ENCODE measurements at regions not wholly inside any gene's neighbourhood (a gene's known extent, or its start where the extent isn't known, plus 50 kb on each side); places are given as distances from the start of the nearest gene placed in this dataset.

DNA sequence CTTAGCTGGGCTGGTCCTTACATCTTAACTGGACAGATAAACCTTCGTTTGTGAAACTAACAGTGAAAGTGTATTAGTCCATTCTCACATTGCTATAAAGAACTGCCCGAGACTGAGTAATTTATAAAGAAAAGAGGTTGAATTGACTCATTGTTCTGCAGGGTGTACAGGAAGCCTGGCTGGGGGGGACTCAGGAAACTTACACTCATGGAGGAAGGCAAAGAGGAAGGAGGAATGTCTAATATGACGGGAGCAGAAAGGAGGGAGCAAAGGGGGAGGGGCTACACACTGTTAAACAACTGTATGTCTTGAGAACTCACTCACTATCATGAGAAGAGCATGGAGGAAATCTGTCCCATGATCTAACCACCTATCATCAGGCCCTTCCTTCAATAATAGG lies 1566.5 kb upstream of the PCDH7 start:
- intact Hi-C loops (cut with DNase I) = no loop called here
- ATAC-seq (no peak), DNase-seq (no peak)
- no peak overlapping the region for H3K27ac ChIP-seq
- peaks cover 0 to 7% (median 0%) of the 10 kb centered on the region in 12 donors for H3K9me3 ChIP-seq
- H3K36me3 ChIP-seq = no peaks in the 10 kb centered on the region
- 43 to 59% (median 51%) methylated on average over 3 of the region's 3 CpGs for WGBS, 4 donors
- H3K4me1 ChIP-seq = no peaks in the 10 kb centered on the region
- no peak overlapping the region for H3K4me3 ChIP-seq
- no peaks in the 10 kb centered on the region for H3K27me3 ChIP-seq
- TF ChIP-seq CTCF (IDR thresholded peaks at IDR 0.05) = no peak
- TF ChIP-seq POLR2A (IDR thresholded peaks at IDR 0.05) = no peak

DNA sequence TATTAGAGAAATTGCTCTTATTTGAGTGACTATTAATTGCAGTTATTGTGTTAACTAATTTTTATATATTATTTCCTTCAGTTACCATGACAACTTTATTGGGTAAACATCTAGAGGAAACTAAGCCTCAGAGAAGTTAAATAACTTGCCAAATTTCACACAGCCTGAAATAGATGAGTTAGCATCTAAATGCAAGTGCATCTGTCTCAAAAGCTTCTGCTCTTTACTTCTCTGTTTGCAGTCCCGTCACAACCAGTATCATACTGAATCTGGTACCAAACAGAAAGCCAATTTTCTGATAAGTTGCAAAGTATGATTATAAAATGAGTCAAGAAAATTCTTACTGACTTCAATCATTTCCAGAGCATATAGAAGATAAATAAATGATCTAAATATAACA lies 1544.9 kb upstream of the PCDH7 start:
- no peak overlapping the region for H3K27ac ChIP-seq
- peaks cover 0 to 6% (median 0%) of the 10 kb centered on the region in 12 donors for H3K9me3 ChIP-seq
- intact Hi-C loops (cut with DNase I) = no loop called here
- no peaks in the 10 kb centered on the region for H3K4me1 ChIP-seq
- ATAC-seq (no peak), DNase-seq (no peak)
- no peaks in the 10 kb centered on the region for H3K36me3 ChIP-seq
- no peak overlapping the region for H3K4me3 ChIP-seq
- TF ChIP-seq POLR2A (IDR thresholded peaks at IDR 0.05) = no peak
- WGBS, 4 donors = 67 to 85% (median 75%) methylated on average over 1 of the region's 1 CpG
- H3K27me3 ChIP-seq = no peaks in the 10 kb centered on the region

DNA sequence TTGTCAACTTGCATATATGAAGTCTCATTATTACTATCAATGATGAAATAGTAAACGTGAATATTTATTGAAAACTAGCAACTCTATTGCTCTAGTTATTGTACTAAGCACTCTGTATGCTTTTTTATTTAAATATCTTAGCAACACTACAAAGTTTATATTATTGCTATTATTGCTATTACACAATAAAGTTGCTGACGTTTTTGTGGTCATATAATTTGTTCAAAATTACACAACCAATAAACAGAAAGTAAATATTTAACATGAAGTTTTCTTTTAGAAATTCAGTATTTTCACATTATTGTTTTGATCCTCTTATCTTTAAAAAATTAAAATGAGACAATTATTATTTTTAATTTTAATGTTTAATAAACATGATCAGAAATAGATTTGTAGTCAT lies 1521.1 kb upstream of the PCDH7 start:
- Histone ChIP-seq H3K27ac (no peak overlapping the region), H3K36me3 (no peaks in the 10 kb centered on the region), H3K9me3 (peaks cover 0 to 7% (median 0%) of the 10 kb centered on the region in 12 donors), H3K4me1 (no peaks in the 10 kb centered on the region), H3K27me3 (no peaks in the 10 kb centered on the region), H3K4me3 (no peak overlapping the region)
- TF ChIP-seq CTCF (IDR thresholded peaks at IDR 0.05) (no peak), POLR2A (IDR thresholded peaks at IDR 0.05) (no peak)
- no peak for ATAC-seq
- WGBS, 4 donors = 80 to 87% (median 81%) methylated on average over 2 of the region's 2 CpGs
- no peak for DNase-seq
- intact Hi-C loops (cut with DNase I) = no loop called here

GRCh38 chr4:29199485-29199884 lies 1520.7 kb upstream of the PCDH7 start:
- WGBS, 4 donors = 77 to 83% (median 80%) methylated on average over 4 of the region's 4 CpGs
- H3K9me3 ChIP-seq = peaks cover 0 to 7% (median 0%) of the 10 kb centered on the region in 12 donors
- H3K36me3 ChIP-seq = no peaks in the 10 kb centered on the region
- H3K27me3 ChIP-seq = no peaks in the 10 kb centered on the region
- H3K4me3 ChIP-seq = no peak overlapping the region
- TF ChIP-seq POLR2A (IDR thresholded peaks at IDR 0.05) (no peak), CTCF (IDR thresholded peaks at IDR 0.05) (no peak)
- intact Hi-C loops (cut with DNase I) = no loop called here
- no peaks in the 10 kb centered on the region for H3K4me1 ChIP-seq
- H3K27ac ChIP-seq = no peak overlapping the region
- ATAC-seq (no peak), DNase-seq (no peak)

DNA sequence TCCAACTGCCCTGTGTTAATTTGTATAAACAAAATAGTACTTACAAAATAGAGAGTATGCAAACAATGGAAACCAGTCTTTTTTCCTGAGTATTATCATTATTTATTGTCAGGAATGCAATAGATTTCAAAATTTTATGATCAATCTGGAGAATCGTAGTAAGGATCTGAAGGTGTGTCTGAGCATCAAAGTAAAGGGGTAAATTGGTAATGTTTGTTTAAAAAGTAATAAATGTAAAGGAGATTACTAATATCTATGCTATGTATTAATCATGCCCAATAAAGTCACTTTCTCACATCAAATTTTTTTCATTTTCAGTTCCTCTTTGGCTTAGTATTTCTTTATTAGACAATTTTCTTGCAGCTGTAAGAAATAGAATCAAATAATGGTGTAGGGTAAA lies 1507.1 kb upstream of the PCDH7 start:
- ATAC-seq = no peak

More for the DNA sequence above, 1507.1 kb upstream of the PCDH7 start:
- H3K36me3 ChIP-seq = no peaks in the 10 kb centered on the region
- no peaks in the 10 kb centered on the region for H3K27me3 ChIP-seq
- H3K4me3 ChIP-seq = no peak overlapping the region
- no peak for DNase-seq
- H3K4me1 ChIP-seq = no peaks in the 10 kb centered on the region
- TF ChIP-seq CTCF (IDR thresholded peaks at IDR 0.05) (no peak), POLR2A (IDR thresholded peaks at IDR 0.05) (no peak)
- H3K9me3 ChIP-seq = peaks cover 0 to 4% (median 0%) of the 10 kb centered on the region in 12 donors
- 80 to 91% (median 85%) methylated on average over 1 of the region's 1 CpG for WGBS, 4 donors
- intact Hi-C loops (cut with DNase I) = no loop called here
- no peak overlapping the region for H3K27ac ChIP-seq

Data from heart left ventricle (tissue), 16 donors.